Osteocyte (in vitro differentiated cells): ENCODE measurements at regions not wholly inside any gene's neighbourhood (a gene's known extent, or its start where the extent isn't known, plus 50 kb on each side); places are given as distances from the start of the nearest gene placed in this dataset.

Experiments
- DNase-seq: peaks from one replicate; pipeline ENCODE4 v3.0.0; 2021; ENCODE audit warnings: mixed read lengths; ENCODE audit not compliant: unreplicated experiment; ENCODE audit errors: extremely low spot score
- H3K27ac Mint-ChIP-seq: one replicate; pipeline ENCODE4 v1.8.0; 2021; ENCODE audit warnings: mild to moderate bottlenecking, mixed read lengths; ENCODE audit not compliant: unreplicated experiment
- H3K27me3 Mint-ChIP-seq: one replicate; pipeline ENCODE4 v1.8.0; 2021; ENCODE audit warnings: mixed read lengths; ENCODE audit not compliant: unreplicated experiment
- H3K36me3 Mint-ChIP-seq: one replicate; pipeline ENCODE4 v1.8.0; 2021; ENCODE audit warnings: mixed read lengths; ENCODE audit not compliant: unreplicated experiment
- H3K4me1 Mint-ChIP-seq: one replicate; pipeline ENCODE4 v1.8.0; 2021; ENCODE audit warnings: mixed read lengths; ENCODE audit not compliant: unreplicated experiment
- H3K4me3 Mint-ChIP-seq: one replicate; pipeline ENCODE4 v1.8.0; 2021; ENCODE audit warnings: mild to moderate bottlenecking, moderate library complexity, mixed read lengths; ENCODE audit not compliant: unreplicated experiment
- H3K9me3 Mint-ChIP-seq: one replicate; pipeline ENCODE4 v1.8.0; 2021; ENCODE audit warnings: mixed read lengths; ENCODE audit not compliant: unreplicated experiment
- CTCF ChIP-seq: fragments of 200-600 bp; sonication (generic); IDR thresholded peaks from 2 replicates; pipeline ENCODE4 v1.5.0; 2021; ENCODE audit warnings: antibody characterized with exemption, mild to moderate bottlenecking, moderate library complexity

- H3K27ac Mint-ChIP-seq, result no peak overlapping the region
- H3K4me1 Mint-ChIP-seq, result peaks cover 6% of the 10 kb centered on the region
- no peak overlapping the region for H3K4me3 Mint-ChIP-seq
- no peak for TF ChIP-seq CTCF
- no peak for DNase-seq
- H3K36me3 Mint-ChIP-seq, result no peaks in the 10 kb centered on the region
- peaks cover 5% of the 10 kb centered on the region for H3K9me3 Mint-ChIP-seq
- H3K27me3 Mint-ChIP-seq, result no peaks in the 10 kb centered on the region
Measured at GRCh38 chr18:41324020-41324791, 630.8 kb upstream of the PIK3C3 start.

GRCh38 chr18:41323044-41323443 lies 632.0 kb upstream of the PIK3C3 start:
- Mint-ChIP-seq H3K36me3 (no peaks in the 10 kb centered on the region), H3K4me3 (no peak overlapping the region)
- TF ChIP-seq CTCF, result no peak

GRCh38 chr18:41320100-41320499 lies 634.9 kb upstream of the PIK3C3 start:
- TF ChIP-seq CTCF, result no peak
- H3K27me3 Mint-ChIP-seq, result no peaks in the 10 kb centered on the region
- DNase-seq, result no peak
- no peaks in the 10 kb centered on the region for H3K36me3 Mint-ChIP-seq
- H3K4me1 Mint-ChIP-seq, result peaks cover 4% of the 10 kb centered on the region
- no peaks in the 10 kb centered on the region for H3K9me3 Mint-ChIP-seq
- H3K4me3 Mint-ChIP-seq, result no peak overlapping the region
- no peak overlapping the region for H3K27ac Mint-ChIP-seq

More at GRCh38 chr18:41323044-41323443, 632.0 kb upstream of the PIK3C3 start:
- no peak for DNase-seq
- Mint-ChIP-seq H3K27me3 (no peaks in the 10 kb centered on the region), H3K27ac (no peak overlapping the region), H3K9me3 (peaks cover 5% of the 10 kb centered on the region), H3K4me1 (peaks cover 6% of the 10 kb centered on the region)

GRCh38 chr18:41315134-41315533 lies 639.9 kb upstream of the PIK3C3 start:
- H3K4me3 Mint-ChIP-seq, result no peak overlapping the region
- H3K36me3 Mint-ChIP-seq, result no peaks in the 10 kb centered on the region
- no peak for DNase-seq
- H3K27ac Mint-ChIP-seq, result no peak overlapping the region
- H3K9me3 Mint-ChIP-seq, result peaks cover 6% of the 10 kb centered on the region
- no peaks in the 10 kb centered on the region for H3K4me1 Mint-ChIP-seq
- H3K27me3 Mint-ChIP-seq, result no peaks in the 10 kb centered on the region
- no peak for TF ChIP-seq CTCF

- H3K36me3 Mint-ChIP-seq, result no peaks in the 10 kb centered on the region
- H3K9me3 Mint-ChIP-seq, result peaks cover 6% of the 10 kb centered on the region
- H3K4me1 Mint-ChIP-seq, result no peaks in the 10 kb centered on the region
- TF ChIP-seq CTCF, result no peak
- H3K27me3 Mint-ChIP-seq, result no peaks in the 10 kb centered on the region
- DNase-seq, result no peak
- no peak overlapping the region for H3K4me3 Mint-ChIP-seq
- no peak overlapping the region for H3K27ac Mint-ChIP-seq
Measured at GRCh38 chr18:41311571-41312547, 643.2 kb upstream of the PIK3C3 start.
